Activated CD8-positive, alpha-beta memory T cell treated with anti-CD3 and anti-CD28 coated beads, Interleukin-2, amount 10 ng/mL, durations not matched to agents 7 days and 5 days (primary cell): ENCODE measurements at regions not wholly inside any gene's neighbourhood (a gene's known extent, or its start where the extent isn't known, plus 50 kb on each side); places are given as distances from the start of the nearest gene placed in this dataset.

Experiments
- ATAC-seq: fragments of 150-1000 bp; cut with Tn5 transposase; one replicate; pipeline ENCODE4 v1.10.0; 2021; ENCODE audit warnings: moderate library complexity
- CTCF ChIA-PET: fragments of 350-600 bp; sonication (Branson Sonifier 250); formaldehyde crosslinking; loops from one replicate; lab custom pipeline; 2021; ENCODE audit warnings: antibody characterized with exemption; lab: Charles Lee
- DNase-seq: peaks from one replicate; pipeline ENCODE4 v3.0.0-alpha.2; 2020
- H3K27ac Mint-ChIP-seq: one replicate; pipeline ENCODE4 v1.8.0; 2021; ENCODE audit warnings: mild to moderate bottlenecking, mixed read lengths
- H3K27me3 Mint-ChIP-seq: one replicate; pipeline ENCODE4 v1.8.0; 2021; ENCODE audit warnings: mixed read lengths
- H3K36me3 Mint-ChIP-seq: one replicate; pipeline ENCODE4 v1.8.0; 2021; ENCODE audit warnings: mild to moderate bottlenecking, mixed read lengths
- H3K4me1 Mint-ChIP-seq: one replicate; pipeline ENCODE4 v1.8.0; 2021; ENCODE audit warnings: mixed read lengths
- H3K4me3 Mint-ChIP-seq: one replicate; pipeline ENCODE4 v1.8.0; 2021; ENCODE audit warnings: mild to moderate bottlenecking, moderate library complexity, mixed read lengths
- H3K9me3 Mint-ChIP-seq: one replicate; pipeline ENCODE4 v1.8.0; 2022; ENCODE audit warnings: low read depth, mixed read lengths

DNA sequence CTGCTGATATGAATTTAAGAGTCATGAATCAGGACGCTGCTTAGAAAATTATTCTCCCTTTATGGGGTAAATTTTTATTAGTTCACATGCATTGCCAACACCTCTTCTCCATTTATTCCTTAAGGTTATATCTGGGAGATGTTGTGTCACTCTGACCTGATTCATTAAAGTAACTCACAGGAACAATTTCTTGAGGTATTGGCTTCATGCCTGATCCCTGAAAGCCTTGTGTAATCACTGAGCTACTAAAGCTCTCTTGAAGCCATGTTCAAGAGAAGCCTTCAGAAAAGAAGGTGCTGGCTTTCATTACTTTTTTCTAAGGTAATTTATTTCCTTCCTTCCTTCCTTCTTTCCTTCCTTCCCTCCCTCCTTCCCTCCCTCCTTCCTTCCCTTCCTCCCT is 420.6 kb downstream of the RAB38 start:
- H3K4me3 Mint-ChIP-seq: no peak overlapping the region
- H3K27ac Mint-ChIP-seq: no peak overlapping the region
- no peaks in the 10 kb centered on the region for H3K27me3 Mint-ChIP-seq
- CTCF ChIA-PET: no interaction called here
- no peaks in the 10 kb centered on the region for H3K4me1 Mint-ChIP-seq
- ATAC-seq (no peak), DNase-seq (no peak)
- H3K36me3 Mint-ChIP-seq: no peaks in the 10 kb centered on the region
- H3K9me3 Mint-ChIP-seq: no peaks in the 10 kb centered on the region

DNA sequence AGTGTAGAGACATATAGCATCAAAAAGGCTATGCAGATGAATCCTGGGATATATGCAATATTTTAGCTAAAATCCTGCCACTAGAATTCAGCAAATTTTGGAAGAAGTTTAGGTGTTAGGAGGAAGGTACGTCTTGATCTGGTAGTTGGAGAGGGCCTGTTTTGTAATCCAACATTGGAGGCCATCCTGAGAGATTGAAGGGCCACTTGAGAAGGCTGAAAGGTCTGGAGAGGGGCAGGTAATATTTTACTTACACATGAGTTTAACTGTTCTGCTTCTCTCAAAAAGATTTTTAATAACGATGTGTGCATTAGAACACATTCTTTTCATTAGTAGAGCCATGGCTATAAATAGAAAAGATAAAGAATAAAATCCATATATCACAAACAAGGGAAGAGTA is 422.1 kb downstream of the RAB38 start:
- DNase-seq (no peak), ATAC-seq (no peak)
- no peaks in the 10 kb centered on the region for H3K27me3 Mint-ChIP-seq
- no peaks in the 10 kb centered on the region for H3K9me3 Mint-ChIP-seq
- CTCF ChIA-PET: no interaction called here
- H3K36me3 Mint-ChIP-seq: no peaks in the 10 kb centered on the region
- no peak overlapping the region for H3K4me3 Mint-ChIP-seq
- no peak overlapping the region for H3K27ac Mint-ChIP-seq
- H3K4me1 Mint-ChIP-seq: no peaks in the 10 kb centered on the region

DNA sequence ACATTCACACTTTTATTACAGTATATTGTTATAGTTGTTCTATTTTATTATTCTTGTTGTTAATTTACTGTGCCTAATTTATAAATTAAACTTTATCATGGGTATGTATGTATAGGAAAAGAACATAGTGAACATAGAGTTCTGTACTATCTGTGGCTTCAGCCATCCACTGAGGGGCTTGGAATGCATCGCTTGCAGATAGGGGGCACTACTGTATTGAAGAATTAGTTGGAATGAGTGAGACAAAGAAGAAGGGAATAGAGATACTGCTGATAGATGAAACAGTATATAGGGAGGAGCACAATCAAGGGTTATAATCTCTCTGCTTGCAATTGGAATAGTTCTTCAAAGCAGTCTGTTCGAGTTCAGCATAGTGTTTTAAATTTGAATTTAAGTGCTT is 432.2 kb downstream of the RAB38 start:
- Mint-ChIP-seq H3K9me3 (no peaks in the 10 kb centered on the region), H3K4me1 (no peaks in the 10 kb centered on the region), H3K4me3 (no peak overlapping the region), H3K27ac (no peak overlapping the region), H3K36me3 (no peaks in the 10 kb centered on the region), H3K27me3 (no peaks in the 10 kb centered on the region)
- DNase-seq: no peak
- CTCF ChIA-PET: no interaction called here
- ATAC-seq: no peak

DNA sequence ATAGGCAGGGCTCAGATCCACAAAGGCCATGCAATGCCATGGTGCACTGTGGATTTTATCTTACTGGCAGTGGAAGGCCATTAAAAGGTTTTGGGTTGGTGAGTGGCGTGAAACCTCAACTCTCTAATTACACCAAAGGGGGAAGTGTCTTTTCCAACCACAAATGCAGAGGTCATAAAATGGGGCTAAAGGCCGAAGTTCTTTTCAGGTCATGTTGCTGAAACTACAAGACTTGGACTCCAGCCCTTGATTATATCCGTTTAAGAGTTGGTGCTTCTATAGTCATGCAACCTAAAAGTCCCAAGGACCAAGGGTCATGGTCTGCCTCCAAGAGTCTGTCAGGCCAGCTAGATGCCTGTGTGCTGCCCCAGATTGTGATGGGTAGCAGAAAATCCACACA is 434.3 kb downstream of the RAB38 start:
- no peak for ATAC-seq
- H3K4me1 Mint-ChIP-seq: no peaks in the 10 kb centered on the region
- CTCF ChIA-PET: no interaction called here

DNA sequence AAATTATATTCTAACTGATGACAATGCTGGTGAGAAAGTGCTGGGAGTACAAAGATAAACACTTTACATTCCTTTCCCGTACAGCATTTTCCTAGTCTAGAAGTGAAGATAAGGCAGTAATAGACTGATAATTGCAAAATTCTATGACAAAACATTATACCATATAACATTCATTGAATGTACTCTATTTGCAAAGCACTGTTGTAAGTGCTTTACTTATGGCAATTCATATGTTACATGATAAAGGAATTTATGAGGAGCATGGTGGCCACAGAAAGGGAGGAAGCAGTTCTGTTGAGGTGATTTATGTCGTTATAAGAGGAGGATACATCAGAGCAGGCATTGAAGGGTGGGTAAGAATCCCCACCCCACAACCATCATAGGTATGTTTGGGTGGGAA is 434.8 kb downstream of the RAB38 start:
- H3K4me3 Mint-ChIP-seq: no peak overlapping the region
- CTCF ChIA-PET: no interaction called here
- H3K27me3 Mint-ChIP-seq: no peaks in the 10 kb centered on the region
- ATAC-seq: no peak
- H3K4me1 Mint-ChIP-seq: no peaks in the 10 kb centered on the region
- no peaks in the 10 kb centered on the region for H3K36me3 Mint-ChIP-seq
- H3K9me3 Mint-ChIP-seq: no peaks in the 10 kb centered on the region
- no peak for DNase-seq
- H3K27ac Mint-ChIP-seq: no peak overlapping the region

More for the DNA sequence above, 434.3 kb downstream of the RAB38 start:
- H3K9me3 Mint-ChIP-seq: no peaks in the 10 kb centered on the region
- H3K27ac Mint-ChIP-seq: no peak overlapping the region
- no peaks in the 10 kb centered on the region for H3K27me3 Mint-ChIP-seq
- no peak for DNase-seq
- no peak overlapping the region for H3K4me3 Mint-ChIP-seq
- no peaks in the 10 kb centered on the region for H3K36me3 Mint-ChIP-seq

DNA sequence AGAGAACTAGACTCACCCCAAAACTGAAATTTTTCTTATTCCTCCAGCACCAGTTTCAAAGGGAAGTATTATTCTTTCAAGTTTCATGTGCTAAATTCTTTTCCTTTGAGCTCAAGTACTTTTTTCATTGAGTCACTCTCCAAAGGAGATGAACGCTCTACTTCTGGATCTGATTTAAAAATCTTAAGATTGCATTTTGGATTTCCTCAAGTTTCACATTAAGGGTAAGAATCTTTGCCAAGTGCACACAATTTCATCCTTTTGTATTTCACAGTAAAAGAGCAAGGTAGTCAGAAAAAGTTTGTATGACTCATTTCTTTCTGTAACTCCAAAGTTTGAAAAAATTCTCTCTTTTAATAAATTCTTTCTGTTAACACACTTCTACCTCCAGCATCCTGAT is 435.5 kb downstream of the RAB38 start:
- Mint-ChIP-seq H3K27ac (no peak overlapping the region), H3K36me3 (no peaks in the 10 kb centered on the region), H3K4me1 (no peaks in the 10 kb centered on the region), H3K9me3 (no peaks in the 10 kb centered on the region), H3K4me3 (no peak overlapping the region), H3K27me3 (no peaks in the 10 kb centered on the region)
- ATAC-seq (no peak), DNase-seq (no peak)
- CTCF ChIA-PET: no interaction called here

DNA sequence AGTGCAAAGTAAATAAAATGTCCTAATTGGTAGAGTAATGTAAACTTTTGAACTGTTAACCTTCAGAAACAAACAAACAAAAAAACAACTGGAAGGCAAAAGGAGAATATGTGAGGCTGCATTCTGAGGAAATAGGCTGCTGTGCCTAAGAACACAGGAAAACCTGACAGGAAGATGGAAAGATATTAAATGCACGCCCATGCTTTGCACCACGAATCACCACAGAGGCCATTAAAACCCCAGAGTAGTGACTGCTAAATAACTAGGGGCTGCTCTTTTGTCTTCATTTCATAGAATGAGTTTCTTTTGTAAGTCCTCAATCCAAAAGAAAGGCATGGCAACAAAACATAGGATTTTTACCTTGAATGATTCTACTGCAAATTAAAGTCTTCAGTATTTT is 436.0 kb downstream of the RAB38 start:
- ATAC-seq (no peak), DNase-seq (no peak)
- Mint-ChIP-seq H3K9me3 (no peaks in the 10 kb centered on the region), H3K36me3 (no peaks in the 10 kb centered on the region), H3K4me3 (no peak overlapping the region), H3K27ac (no peak overlapping the region), H3K27me3 (no peaks in the 10 kb centered on the region), H3K4me1 (no peaks in the 10 kb centered on the region)
- CTCF ChIA-PET: no interaction called here

DNA sequence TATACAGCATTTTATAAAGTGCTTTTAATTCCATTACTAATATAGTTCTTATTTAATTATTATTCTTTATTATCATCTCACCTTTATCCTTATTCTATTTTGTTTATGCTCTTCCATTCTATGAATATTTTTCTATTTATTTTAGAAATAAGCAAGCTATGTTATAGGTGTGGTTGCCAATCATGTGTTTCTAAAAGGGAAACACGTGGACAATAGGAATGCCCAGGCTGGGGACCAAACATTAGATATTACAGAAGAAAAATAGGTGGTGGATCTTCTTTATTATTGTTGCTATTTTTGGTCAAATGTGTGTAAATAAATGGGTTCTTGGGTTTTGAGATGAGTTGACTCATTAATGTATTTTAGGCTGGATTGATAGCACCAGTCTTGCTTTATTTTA is 438.3 kb downstream of the RAB38 start:
- H3K27me3 Mint-ChIP-seq: no peaks in the 10 kb centered on the region
- CTCF ChIA-PET: no interaction called here
- no peaks in the 10 kb centered on the region for H3K9me3 Mint-ChIP-seq
- H3K4me3 Mint-ChIP-seq: no peak overlapping the region
- H3K27ac Mint-ChIP-seq: no peak overlapping the region
- no peaks in the 10 kb centered on the region for H3K36me3 Mint-ChIP-seq
- DNase-seq (no peak), ATAC-seq (no peak)
- H3K4me1 Mint-ChIP-seq: no peaks in the 10 kb centered on the region

DNA sequence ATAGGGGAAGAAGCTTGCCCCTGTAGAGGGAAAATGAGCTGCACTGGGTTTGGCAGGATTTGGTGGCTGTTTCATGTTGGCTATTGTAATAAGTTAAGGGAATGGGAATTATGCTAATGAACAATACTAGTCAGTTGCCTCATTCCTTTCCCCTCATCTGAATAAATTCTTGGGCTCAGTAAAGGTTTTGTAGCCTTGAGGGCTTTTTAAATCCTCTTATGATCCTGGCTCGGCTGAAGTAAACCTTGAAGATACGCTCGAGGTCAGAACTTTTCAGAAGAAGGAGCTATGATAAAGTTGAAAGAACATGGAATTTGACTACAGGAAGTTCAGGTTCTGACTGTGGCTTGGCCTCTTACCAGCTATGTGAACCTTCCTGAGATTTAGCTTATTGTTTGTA is 448.7 kb downstream of the RAB38 start:
- Mint-ChIP-seq H3K9me3 (no peaks in the 10 kb centered on the region), H3K4me3 (no peak overlapping the region), H3K4me1 (no peaks in the 10 kb centered on the region), H3K27me3 (no peaks in the 10 kb centered on the region), H3K36me3 (no peaks in the 10 kb centered on the region), H3K27ac (no peak overlapping the region)
- no peak for DNase-seq
- CTCF ChIA-PET: no interaction called here
- ATAC-seq: no peak

DNA sequence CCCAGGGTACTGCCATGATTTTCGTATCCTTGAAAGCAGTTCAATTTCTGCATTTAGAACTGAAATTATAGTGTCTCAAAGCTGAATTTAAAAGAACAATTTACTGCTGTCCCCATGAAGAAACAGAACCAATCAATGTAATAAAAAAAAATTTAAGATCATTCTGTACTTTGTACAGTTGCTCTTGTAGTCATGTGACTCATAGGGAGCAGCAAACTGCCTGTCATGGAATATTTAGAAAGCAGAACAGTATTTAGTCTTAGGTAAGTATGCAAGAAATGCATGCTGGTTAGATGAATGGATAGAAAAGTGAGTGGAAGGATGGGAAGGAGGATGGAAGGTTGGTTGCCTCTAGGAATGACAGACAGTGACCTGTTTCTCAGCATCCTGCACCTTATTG is 450.9 kb downstream of the RAB38 start:
- Mint-ChIP-seq H3K9me3 (no peaks in the 10 kb centered on the region), H3K27ac (no peak overlapping the region)
- ATAC-seq: no peak

DNA sequence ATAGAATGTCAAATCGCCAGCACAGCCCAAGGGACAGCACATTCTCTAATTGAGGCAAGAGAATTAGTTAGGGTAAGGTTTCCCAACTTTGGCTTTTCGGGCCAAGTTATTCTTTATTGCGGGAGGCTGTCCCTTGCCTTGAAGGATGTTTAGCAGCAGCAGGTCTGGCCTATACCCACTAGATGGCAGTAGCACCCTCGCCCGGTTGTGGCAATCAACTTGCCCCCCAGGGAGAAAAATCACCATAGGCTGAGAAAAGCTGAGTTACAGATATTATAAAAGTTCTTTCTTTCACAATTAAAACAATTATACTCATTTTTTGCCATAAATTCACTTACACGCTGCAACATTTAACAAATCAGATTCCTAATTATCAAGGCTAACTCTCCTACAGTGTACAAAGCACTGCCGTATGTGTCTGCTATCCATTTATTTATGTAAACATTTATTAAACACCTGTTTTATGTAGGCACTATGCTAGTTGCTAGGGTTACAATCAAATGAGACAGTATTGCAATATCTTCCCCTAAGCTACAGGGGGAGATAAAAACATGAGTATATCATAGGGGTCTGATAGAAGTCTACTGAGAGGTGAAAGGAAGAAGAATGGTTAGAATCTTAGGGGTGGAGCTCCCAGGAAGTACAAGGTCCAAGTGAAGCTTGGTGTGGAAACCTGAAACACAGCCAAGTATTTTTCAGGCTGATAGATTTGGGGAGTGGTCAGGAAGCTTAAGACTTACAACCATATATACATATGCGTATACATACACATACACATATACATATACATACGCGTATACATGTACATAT is 452.3 kb downstream of the RAB38 start:
- CTCF ChIA-PET: no interaction called here
- no peaks in the 10 kb centered on the region for H3K9me3 Mint-ChIP-seq
- no peaks in the 10 kb centered on the region for H3K36me3 Mint-ChIP-seq
- no peak for DNase-seq
- ATAC-seq: no peak
- no peaks in the 10 kb centered on the region for H3K27me3 Mint-ChIP-seq
- H3K4me3 Mint-ChIP-seq: no peak overlapping the region
- H3K27ac Mint-ChIP-seq: no peak overlapping the region
- no peaks in the 10 kb centered on the region for H3K4me1 Mint-ChIP-seq

More for the DNA sequence above, 450.9 kb downstream of the RAB38 start:
- no peak for DNase-seq
- Mint-ChIP-seq H3K4me1 (no peaks in the 10 kb centered on the region), H3K27me3 (no peaks in the 10 kb centered on the region), H3K36me3 (no peaks in the 10 kb centered on the region), H3K4me3 (no peak overlapping the region)
- CTCF ChIA-PET: no interaction called here

DNA sequence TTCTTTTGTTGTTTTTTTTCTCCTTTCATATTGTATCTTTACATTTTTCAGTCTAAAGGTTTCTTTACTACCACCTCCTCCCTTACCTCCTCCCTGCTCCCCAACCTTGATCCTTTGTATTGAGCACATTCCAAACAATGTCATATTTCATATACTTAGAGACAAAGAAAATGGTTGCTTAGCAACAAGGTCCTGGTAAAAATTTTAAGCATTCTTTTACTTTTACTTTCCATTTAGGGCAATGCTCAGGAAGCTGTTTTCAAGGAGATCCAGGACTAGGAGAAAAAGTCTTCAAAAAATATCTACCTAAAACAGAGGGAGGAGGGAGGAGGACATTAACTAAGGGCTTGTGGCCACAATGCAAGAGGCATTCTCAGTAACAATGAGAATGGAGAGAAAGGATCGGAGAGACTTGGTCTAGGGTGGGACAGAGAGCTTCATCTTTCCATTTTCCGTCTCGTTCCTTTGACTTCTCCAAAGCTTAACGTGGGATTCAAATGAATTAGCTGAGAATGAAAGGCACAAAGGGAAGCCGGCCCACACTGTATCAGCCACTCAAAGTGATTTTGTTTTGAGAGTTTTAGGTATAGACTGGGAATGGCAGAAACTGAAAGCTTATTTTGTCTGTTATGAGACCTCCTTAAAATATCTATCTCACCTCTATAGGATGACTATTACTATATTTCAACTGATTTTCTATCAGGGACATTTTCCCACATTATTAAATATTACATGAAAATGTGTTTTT is 455.7 kb downstream of the RAB38 start:
- Mint-ChIP-seq H3K9me3 (no peaks in the 10 kb centered on the region), H3K4me3 (no peak overlapping the region), H3K27me3 (no peaks in the 10 kb centered on the region), H3K4me1 (no peaks in the 10 kb centered on the region), H3K36me3 (no peaks in the 10 kb centered on the region), H3K27ac (no peak overlapping the region)
- DNase-seq (no peak), ATAC-seq (no peak)
- CTCF ChIA-PET: no interaction called here

DNA sequence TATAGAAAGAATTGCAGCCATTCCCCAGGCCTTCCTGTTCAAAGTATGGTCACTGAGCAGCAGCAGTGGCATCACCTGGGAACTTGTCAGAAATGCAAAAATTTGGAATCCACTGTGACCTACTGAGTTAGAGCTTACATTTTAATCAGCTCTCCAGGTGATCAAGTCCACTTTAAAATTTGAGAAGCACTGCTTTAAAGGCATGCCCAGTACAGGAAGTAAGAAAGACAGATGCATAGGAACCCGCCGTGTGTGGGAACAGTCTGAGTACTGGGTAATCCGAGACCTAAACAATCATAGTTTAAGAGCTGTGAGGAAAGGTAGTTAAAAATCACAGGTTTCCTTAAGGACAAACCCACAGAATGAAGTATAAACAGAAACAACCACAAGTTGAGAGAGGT is 462.4 kb downstream of the RAB38 start:
- H3K4me1 Mint-ChIP-seq: no peaks in the 10 kb centered on the region
- no peaks in the 10 kb centered on the region for H3K27me3 Mint-ChIP-seq
- CTCF ChIA-PET: no interaction called here
- no peak for DNase-seq
- H3K36me3 Mint-ChIP-seq: no peaks in the 10 kb centered on the region
- H3K9me3 Mint-ChIP-seq: no peaks in the 10 kb centered on the region
- H3K4me3 Mint-ChIP-seq: no peak overlapping the region
- ATAC-seq: no peak
- no peak overlapping the region for H3K27ac Mint-ChIP-seq

DNA sequence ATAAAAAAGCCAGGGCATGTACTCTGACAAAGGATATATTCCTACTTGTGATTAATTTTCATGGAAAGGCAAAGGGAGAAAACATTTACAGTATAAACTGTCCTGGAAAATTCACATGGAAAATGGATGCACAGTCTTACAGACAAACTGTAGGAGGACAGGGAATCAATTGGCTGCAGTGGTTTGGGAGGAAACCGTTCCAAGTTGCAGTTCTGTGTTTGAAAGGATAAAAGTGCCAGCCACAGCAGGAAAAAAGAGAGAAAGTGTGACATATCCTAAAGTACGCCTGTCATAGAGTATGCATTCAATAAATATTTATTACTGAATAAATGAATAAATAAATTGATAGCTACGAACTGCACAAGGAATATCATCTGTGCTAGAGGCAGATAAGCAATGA is 462.9 kb downstream of the RAB38 start:
- Mint-ChIP-seq H3K9me3 (no peaks in the 10 kb centered on the region), H3K4me1 (no peaks in the 10 kb centered on the region), H3K36me3 (no peaks in the 10 kb centered on the region), H3K4me3 (no peak overlapping the region), H3K27me3 (no peaks in the 10 kb centered on the region), H3K27ac (no peak overlapping the region)
- CTCF ChIA-PET: no interaction called here
- DNase-seq (no peak), ATAC-seq (no peak)
